DND-41 (cell line): ENCODE measurements at regions not wholly inside any gene's neighbourhood (a gene's known extent, or its start where the extent isn't known, plus 50 kb on each side); places are given as distances from the start of the nearest gene placed in this dataset.

Experiments
- CTCF ChIP-seq: IDR thresholded peaks from 2 replicates; pipeline ENCODE4 v1.5.1; 2012; ENCODE audit warnings: borderline replicate concordance, low read length, moderate library complexity, mild to moderate bottlenecking; ENCODE audit not compliant: poor library complexity, severe bottlenecking; ENCODE audit errors: extremely low read depth
- EZH2 ChIP-seq: IDR thresholded peaks from 3 replicates; pipeline ENCODE4 v1.6.1; 2012; ENCODE audit warnings: borderline replicate concordance, low read depth, mild to moderate bottlenecking, moderate library complexity, low read length, inconsistent platforms; ENCODE audit not compliant: severe bottlenecking

- no peak for TF ChIP-seq CTCF
- no peak for TF ChIP-seq EZH2
These were observed 187.5 kb downstream of the TANC2 start for GRCh38 chr17:63153488-63153887.
